Cardiac muscle cell (in vitro differentiated cells and primary cell): ENCODE measurements at regions not wholly inside any gene's neighbourhood (a gene's known extent, or its start where the extent isn't known, plus 50 kb on each side); places are given as distances from the start of the nearest gene placed in this dataset.

Experiments
- DNase-seq, 2 donors: peaks; one replicate each; pipeline versions ENCODE4 v3.0.0 to v3.0.0-alpha.2; 2010 to 2017; ENCODE audit warnings: low read depth in 1 of 2, low spot score in 1 of 2
- H3K27ac ChIP-seq: fragments of 200-600 bp; sonication (generic); 2 replicates; pipeline ENCODE4 v1.5.1; 2016
- H3K27me3 ChIP-seq: fragments of 200-600 bp; sonication (generic); 2 replicates; pipeline ENCODE4 v1.6.0; 2016; ENCODE audit warnings: control low read depth
- H3K36me3 ChIP-seq: fragments of 200-600 bp; sonication (generic); 2 replicates; pipeline ENCODE4 v1.5.1; 2016; ENCODE audit warnings: control low read depth
- H3K4me1 ChIP-seq: fragments of 200-600 bp; sonication (generic); 2 replicates; pipeline ENCODE4 v1.8.1; 2017; ENCODE audit warnings: low read depth, mild to moderate bottlenecking, mixed run types
- H3K4me3 ChIP-seq: fragments of 200-600 bp; sonication (generic); 2 replicates; pipeline ENCODE4 v1.5.1; 2016; ENCODE audit warnings: mild to moderate bottlenecking
- H3K9me3 ChIP-seq: fragments of 200-600 bp; sonication (generic); 2 replicates; pipeline ENCODE4 v1.5.1; 2017; ENCODE audit warnings: low read depth, mild to moderate bottlenecking, control low read depth
- TF ChIP-seq, protein P1 (sequence below): IDR thresholded peaks from 2 replicates; pipeline ENCODE4 v1.5.1; 2012; ENCODE audit warnings: low read depth, mild to moderate bottlenecking, low read length

DNA sequence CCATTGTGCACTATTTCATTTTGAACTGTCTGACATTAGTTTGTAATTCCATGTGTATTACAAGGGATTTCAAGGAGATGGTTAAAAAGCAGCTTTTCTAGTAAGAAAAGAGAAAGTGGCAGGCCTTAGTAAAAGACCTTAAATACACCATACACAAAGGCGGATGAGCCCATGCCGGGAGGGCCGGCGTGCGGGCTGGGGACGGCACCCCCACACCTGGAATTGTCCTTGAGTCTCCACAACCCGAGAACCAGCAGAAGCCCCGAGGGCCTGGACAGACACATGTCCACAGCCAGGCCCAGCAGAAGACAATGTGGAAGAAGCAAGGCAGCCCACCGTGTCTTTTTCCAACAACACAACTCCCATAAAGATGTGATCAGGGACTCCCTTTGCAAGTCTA, 123.7 kb upstream of the TCERG1L start:
- Histone ChIP-seq H3K27ac (no peak overlapping the region), H3K36me3 (no peaks in the 10 kb centered on the region), H3K4me1 (no peaks in the 10 kb centered on the region), H3K27me3 (peaks cover 11% of the 10 kb centered on the region), H3K4me3 (no peak overlapping the region), H3K9me3 (no peaks in the 10 kb centered on the region)
- no peak for DNase-seq
- TF ChIP-seq, protein P1, sequence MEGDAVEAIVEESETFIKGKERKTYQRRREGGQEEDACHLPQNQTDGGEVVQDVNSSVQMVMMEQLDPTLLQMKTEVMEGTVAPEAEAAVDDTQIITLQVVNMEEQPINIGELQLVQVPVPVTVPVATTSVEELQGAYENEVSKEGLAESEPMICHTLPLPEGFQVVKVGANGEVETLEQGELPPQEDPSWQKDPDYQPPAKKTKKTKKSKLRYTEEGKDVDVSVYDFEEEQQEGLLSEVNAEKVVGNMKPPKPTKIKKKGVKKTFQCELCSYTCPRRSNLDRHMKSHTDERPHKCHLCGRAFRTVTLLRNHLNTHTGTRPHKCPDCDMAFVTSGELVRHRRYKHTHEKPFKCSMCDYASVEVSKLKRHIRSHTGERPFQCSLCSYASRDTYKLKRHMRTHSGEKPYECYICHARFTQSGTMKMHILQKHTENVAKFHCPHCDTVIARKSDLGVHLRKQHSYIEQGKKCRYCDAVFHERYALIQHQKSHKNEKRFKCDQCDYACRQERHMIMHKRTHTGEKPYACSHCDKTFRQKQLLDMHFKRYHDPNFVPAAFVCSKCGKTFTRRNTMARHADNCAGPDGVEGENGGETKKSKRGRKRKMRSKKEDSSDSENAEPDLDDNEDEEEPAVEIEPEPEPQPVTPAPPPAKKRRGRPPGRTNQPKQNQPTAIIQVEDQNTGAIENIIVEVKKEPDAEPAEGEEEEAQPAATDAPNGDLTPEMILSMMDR = no peak

- H3K27ac ChIP-seq = no peak overlapping the region
- no peak for DNase-seq
- TF ChIP-seq, protein P1 = no peak
- H3K27me3 ChIP-seq = peaks cover 11% of the 10 kb centered on the region
- H3K4me1 ChIP-seq = no peaks in the 10 kb centered on the region
- H3K4me3 ChIP-seq = no peak overlapping the region
- H3K36me3 ChIP-seq = no peaks in the 10 kb centered on the region
- H3K9me3 ChIP-seq = no peaks in the 10 kb centered on the region
Measured at GRCh38 chr10:131435760-131436457, 124.4 kb upstream of the TCERG1L start.

GRCh38 chr10:131436458-131436857, 124.9 kb upstream of the TCERG1L start:
- H3K27me3 ChIP-seq = peaks cover 13% of the 10 kb centered on the region
- TF ChIP-seq, protein P1 = no peak
- no peak overlapping the region for H3K27ac ChIP-seq
- no peak overlapping the region for H3K4me3 ChIP-seq
- no peaks in the 10 kb centered on the region for H3K36me3 ChIP-seq
- DNase-seq = no peak
- H3K9me3 ChIP-seq = no peaks in the 10 kb centered on the region
- no peaks in the 10 kb centered on the region for H3K4me1 ChIP-seq

- DNase-seq = no peak
- Histone ChIP-seq H3K27ac (no peak overlapping the region), H3K36me3 (no peaks in the 10 kb centered on the region), H3K27me3 (peaks cover 13% of the 10 kb centered on the region), H3K4me1 (no peaks in the 10 kb centered on the region), H3K4me3 (no peak overlapping the region), H3K9me3 (no peaks in the 10 kb centered on the region)
- TF ChIP-seq, protein P1 = no peak
Measured at GRCh38 chr10:131437556-131438475, 126.3 kb upstream of the TCERG1L start.

DNA sequence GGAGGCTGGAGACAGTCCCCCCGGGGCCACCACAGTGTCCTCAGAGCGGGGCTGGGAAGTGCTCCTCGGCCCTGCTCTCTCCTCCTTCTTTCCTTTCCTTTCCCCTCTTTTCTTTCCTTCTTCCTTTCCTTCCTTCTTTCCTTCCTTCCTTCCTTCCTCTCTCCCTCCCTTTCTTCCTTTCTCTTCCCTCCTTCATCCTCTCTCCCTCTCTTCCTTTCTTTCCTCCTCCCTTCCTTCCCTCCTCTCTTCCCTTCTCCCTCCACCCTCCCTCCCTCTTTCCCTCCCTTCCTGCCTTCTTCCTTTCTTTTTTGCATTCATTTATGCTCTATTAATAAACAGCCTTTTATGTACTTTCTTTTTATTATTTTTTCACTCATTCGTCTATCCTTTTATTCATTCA, 127.1 kb upstream of the TCERG1L start:
- DNase-seq = no peak
- no peaks in the 10 kb centered on the region for H3K36me3 ChIP-seq
- no peaks in the 10 kb centered on the region for H3K9me3 ChIP-seq
- peaks cover 13% of the 10 kb centered on the region for H3K27me3 ChIP-seq
- H3K4me1 ChIP-seq = no peaks in the 10 kb centered on the region
- no peak overlapping the region for H3K4me3 ChIP-seq
- TF ChIP-seq, protein P1 = no peak
- H3K27ac ChIP-seq = no peak overlapping the region
